Left cardiac atrium (tissue), 4 donors: ENCODE measurements at regions not wholly inside any gene's neighbourhood (a gene's known extent, or its start where the extent isn't known, plus 50 kb on each side); places are given as distances from the start of the nearest gene placed in this dataset.

ENCODE experiments used
- ATAC-seq, 2 donors: fragments of 200-7000 bp; cut with Tn5 transposase; one replicate each; pipeline ENCODE4 v1.9.1; 2020; ENCODE audit warnings: mild to moderate bottlenecking in 2 of 2, moderate library complexity in 2 of 2
- DNase-seq: peaks from one replicate; pipeline ENCODE4 v3.0.0-alpha.2; 2020
- intact Hi-C, 2 donors: fragments of 100-400 bp; cut with DNase I; formaldehyde crosslinking; loops; one replicate each; pipeline versions ENCODE4 v1.14.1 to v1.15.1; 2022 to 2023
- donor health status: DM: no; HTN: yes; CAD: no.
- donor health status: DM: no; HTN: yes; CAD: no; lungs with severe emphysema.
- donor health status: DM: yes; HTN: yes; CAD: no.
- donor health status: Dilated cardiomyopathy.

GRCh38 chr16:79417601-79418008 lies 182.9 kb downstream of the MAF start:
- intact Hi-C loops = no loop called here
- ATAC-seq (peak in 1 of 2 donors; percentile 47), DNase-seq (no peak)

DNA sequence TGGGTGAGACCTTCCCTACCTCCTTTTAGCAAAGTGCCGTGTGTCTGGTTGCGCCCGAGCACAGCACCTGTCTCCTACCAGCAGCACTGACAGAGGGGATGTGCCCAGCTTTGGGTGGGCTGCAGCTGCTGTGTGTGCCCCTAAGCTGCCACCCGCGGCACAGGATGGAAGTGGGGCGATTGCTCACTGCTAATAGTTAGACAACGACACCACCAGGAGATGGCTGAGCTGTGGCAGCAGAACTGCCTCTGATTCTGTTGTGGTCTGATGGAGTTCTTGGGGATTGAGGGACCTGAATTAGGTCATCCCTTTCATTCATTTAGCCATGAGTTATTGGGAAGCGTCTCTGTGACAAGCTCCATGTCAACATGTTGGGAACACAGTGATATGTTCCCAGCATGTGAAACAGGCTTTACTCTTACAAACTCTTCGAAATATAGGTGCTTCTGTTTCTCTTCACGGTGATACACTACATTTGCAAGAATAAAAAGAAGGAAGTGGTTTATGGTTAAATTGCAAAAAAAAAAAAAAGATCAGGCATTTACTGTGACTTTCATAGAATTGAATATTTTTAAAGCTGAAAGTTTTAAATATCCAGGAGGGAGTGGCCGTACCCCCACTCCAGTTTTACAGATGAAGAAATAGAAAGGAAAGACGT lies 184.4 kb downstream of the MAF start:
- intact Hi-C loops = no loop called here
- DNase-seq = no peak
- no peak for ATAC-seq

DNA sequence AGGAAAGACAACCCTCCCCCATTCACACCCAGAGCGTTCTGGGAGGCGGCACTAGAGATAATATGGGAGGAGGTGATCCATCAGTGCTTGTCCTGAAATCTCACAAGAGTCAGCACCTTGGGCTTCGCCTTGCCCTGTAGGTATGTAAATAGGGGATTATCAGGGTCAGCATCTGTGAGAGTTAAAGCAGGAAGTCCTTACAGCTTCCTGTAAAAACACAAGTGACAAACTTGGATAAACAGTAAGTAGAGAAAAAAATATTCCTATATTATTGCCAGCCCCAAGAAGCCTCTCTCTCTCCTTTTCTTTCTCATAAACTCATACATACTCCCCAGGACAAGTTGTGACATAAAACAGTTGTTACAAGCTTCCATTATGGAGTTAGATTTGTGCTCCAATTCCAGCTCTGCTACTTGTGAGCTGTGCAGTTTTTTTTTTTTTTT lies 187.7 kb downstream of the MAF start:
- DNase-seq (no peak), ATAC-seq (no peak)
- intact Hi-C loops = no loop called here

GRCh38 chr16:79411805-79412204 lies 188.7 kb downstream of the MAF start:
- intact Hi-C loops = no loop called here
- no peak for ATAC-seq

GRCh38 chr16:79411357-79411756 lies 189.2 kb downstream of the MAF start:
- intact Hi-C loops = no loop called here
- ATAC-seq = no peak
- no peak for DNase-seq

More at GRCh38 chr16:79411805-79412204, 188.7 kb downstream of the MAF start:
- DNase-seq = no peak

GRCh38 chr16:79409978-79410377 lies 190.6 kb downstream of the MAF start:
- no peak for DNase-seq
- no peak for ATAC-seq
- intact Hi-C loops = no loop called here

DNA sequence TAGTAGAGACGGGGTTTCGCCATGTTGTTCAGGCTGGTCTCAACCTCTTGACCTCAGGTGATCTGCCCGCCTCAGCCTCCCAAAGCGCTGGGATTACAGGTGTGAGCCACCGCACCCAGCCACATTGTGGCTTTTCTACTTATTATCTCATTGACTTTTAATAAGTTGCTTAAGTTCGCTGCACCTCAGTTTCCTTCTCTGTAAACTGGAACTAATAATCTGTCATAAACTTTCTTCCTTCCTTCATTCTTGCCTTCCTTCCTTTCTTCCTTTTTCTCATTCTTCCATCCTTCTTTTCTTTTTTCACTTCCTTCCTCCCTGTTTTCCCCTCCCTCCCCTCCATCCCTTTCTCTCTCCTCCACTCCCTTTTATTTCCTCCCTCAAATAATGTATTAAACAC lies 192.2 kb downstream of the MAF start:
- ATAC-seq (no peak), DNase-seq (no peak)
- intact Hi-C loops = no loop called here

- intact Hi-C loops = no loop called here
- DNase-seq = no peak
- no peak for ATAC-seq
These were observed 192.9 kb downstream of the MAF start for GRCh38 chr16:79407461-79408135.

DNA sequence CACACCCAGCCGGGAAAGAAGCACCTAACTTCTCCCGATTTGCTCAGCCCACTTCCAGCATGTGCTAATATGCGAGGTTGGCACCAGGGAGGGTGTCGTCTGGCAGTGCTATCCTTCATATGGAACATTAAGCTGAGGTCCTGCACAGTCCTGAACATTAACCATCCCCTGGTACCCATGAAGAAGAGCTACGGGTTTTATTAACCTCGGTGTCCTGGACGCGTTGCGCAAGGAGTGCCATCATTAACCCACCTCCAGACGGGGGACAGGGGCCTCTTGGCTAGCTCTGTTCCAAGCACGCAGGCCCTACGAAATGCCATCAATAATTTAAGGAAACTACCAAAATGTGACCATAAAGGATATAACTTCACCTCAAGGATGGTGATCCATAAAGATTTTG lies 193.5 kb downstream of the MAF start:
- no peak for DNase-seq
- no peak for ATAC-seq
- intact Hi-C loops = no loop called here

DNA sequence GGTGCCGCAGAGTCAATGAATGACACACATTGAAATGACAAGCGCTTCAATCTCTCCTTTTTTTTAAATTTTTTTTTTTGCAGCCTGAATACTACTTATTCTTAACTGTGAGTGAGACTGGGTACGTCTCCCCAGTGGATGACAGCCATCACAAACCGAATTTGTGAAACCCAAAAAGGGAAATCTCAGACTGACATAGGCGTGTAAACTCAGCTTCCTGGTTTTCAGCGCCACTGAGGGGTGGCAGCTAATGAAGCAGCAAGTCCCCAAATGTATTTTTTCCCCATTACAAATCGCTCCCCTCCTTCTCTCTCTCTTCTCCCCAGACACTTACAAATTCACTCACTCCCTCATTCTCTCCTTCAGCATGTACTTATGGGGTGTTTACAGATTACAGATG lies 196.0 kb downstream of the MAF start:
- DNase-seq = no peak
- no peak for ATAC-seq
- intact Hi-C loops = no loop called here

GRCh38 chr16:79403534-79403933 lies 197.0 kb downstream of the MAF start:
- ATAC-seq = no peak
- no peak for DNase-seq
- intact Hi-C loops = no loop called here

GRCh38 chr16:79402920-79403319 lies 197.6 kb downstream of the MAF start:
- DNase-seq (no peak), ATAC-seq (no peak)
- intact Hi-C loops = no loop called here

- intact Hi-C loops = no loop called here
- DNase-seq (no peak), ATAC-seq (no peak)
These were observed 198.2 kb downstream of the MAF start for GRCh38 chr16:79402356-79402755.

DNA sequence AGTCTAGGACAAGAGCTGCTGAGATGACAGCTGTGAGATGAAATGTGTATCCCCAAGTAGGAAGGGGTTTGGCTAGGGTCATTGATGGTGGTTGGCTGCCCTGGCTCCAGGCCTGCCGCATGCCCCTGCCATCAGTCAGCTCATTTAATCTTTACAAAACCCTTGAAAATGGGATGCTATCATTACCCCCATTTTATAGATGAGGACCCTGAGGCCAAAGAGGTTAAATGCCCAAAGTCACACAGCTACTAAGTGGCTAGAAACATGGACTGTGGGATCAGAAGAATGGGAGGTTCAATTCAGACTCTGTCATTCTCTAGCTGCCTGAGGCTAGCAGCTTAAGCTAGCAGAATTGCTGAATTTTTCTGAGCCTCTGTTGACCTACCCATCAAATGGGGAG lies 198.8 kb downstream of the MAF start:
- intact Hi-C loops = no loop called here
- no peak for DNase-seq
- ATAC-seq = no peak

- ATAC-seq (no peak), DNase-seq (no peak)
- intact Hi-C loops = no loop called here
These were observed 199.4 kb downstream of the MAF start for GRCh38 chr16:79401157-79401556.

DNA sequence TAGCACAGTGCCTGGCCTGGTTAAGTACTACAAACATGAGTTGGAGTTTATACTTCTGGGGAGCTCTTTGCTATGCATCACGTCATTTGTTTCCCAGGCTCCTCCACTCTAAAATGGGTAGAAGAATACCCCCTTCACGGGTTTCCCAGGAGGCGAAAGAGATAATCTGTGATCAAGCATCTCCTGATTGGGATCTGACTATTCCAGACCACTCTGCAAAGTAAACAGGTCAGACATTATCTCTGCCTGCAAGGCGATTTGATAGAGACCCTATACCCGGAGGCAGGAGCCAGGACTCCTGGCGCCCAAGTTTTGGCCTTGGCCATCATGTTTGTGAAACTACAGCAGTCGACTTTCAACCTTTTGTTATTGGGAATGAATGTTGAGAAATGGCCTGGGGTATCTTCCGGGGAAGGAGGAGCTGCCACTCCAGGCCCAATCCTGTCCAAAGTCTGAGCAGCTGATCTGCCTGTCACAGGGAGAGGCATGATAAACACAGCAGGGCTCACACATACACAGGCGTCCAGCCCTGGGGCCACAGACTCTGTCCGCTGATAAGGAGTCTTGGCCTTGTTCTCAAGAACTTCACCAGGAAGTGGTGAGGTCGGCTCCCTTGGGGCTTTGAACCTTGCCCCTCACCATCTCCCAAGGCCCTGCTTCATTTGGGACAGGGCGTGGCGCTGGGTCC lies 199.9 kb downstream of the MAF start:
- ATAC-seq (no peak), DNase-seq (no peak)
- intact Hi-C loops = no loop called here

GRCh38 chr16:79395591-79395990 lies 204.9 kb downstream of the MAF start:
- ATAC-seq (no peak), DNase-seq (no peak)
- intact Hi-C loops = no loop called here

DNA sequence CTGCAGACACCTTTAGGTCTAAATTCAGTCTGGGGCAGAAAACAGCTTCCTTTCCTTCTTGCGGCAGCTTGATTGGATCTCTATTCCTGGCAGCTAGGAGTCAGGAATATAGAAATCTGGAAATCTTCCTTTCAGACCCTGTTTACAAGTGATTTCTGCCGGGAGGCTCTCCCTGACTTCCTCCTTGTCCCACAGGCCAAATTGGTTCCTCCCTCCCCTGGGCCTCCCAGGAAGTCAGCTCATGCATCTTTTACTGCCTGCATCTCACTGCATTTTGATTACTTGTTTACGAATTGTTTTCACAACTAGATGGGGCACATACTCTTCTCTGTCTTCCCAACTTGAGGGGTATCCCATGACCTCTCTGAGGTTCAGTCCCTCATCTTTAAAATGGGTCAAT lies 206.3 kb downstream of the MAF start:
- DNase-seq (no peak), ATAC-seq (no peak)
- intact Hi-C loops = no loop called here

DNA sequence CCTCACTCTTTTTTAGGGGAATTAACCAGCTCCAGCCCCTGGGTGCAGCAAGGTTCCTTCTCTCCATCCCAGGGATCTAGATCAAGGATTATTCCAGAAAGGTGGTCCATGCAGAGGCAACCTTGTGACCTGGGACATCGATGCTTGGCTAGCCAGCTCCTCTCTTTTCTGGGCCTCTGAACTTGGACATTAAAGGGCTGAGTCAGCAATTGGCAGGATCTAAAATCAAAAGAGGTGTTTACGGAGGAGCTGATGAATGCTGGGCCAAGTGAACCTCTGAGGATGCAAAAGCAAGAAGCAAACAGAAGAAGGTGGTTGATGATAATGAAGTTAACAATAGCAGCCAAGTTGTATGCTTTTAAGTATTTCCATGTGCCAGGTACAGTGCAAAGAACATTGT lies 207.0 kb downstream of the MAF start:
- DNase-seq (no peak), ATAC-seq (no peak)
- intact Hi-C loops = no loop called here

- no peak for DNase-seq
- ATAC-seq = no peak
- intact Hi-C loops = no loop called here
These were observed 207.4 kb downstream of the MAF start for GRCh38 chr16:79393127-79393526.

DNA sequence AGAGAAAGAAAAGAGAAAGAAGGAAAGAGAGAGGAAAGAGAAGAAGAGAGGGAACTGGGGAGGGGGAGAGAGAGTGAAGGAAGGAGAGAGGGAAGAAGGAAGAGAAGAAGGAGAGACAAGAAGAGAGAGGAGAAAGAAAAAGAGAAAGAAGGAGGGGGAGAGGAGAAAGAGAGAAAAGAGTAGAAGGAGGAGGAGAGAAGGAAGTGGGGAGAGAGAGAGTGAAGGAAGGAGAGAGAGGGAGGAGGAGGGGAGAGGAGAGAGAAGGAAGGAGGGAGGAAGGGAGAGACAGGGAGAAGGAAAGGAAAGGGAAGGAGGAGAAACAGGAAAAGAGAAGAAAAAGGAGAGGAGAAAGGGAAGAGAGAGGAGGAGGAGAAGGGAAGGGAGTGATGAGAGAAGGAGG lies 208.5 kb downstream of the MAF start:
- no peak for DNase-seq
- ATAC-seq = no peak
- intact Hi-C loops = no loop called here
